NCI-H1930 (cell line): ENCODE measurements at regions not wholly inside any gene's neighbourhood (a gene's known extent, or its start where the extent isn't known, plus 50 kb on each side); places are given as distances from the start of the nearest gene placed in this dataset.

ENCODE experiments used
- DNase-seq, 2 experiments: peaks; one replicate each; lab custom pipeline; 2025; lab: John Stamatoyannopoulos, UW

DNA sequence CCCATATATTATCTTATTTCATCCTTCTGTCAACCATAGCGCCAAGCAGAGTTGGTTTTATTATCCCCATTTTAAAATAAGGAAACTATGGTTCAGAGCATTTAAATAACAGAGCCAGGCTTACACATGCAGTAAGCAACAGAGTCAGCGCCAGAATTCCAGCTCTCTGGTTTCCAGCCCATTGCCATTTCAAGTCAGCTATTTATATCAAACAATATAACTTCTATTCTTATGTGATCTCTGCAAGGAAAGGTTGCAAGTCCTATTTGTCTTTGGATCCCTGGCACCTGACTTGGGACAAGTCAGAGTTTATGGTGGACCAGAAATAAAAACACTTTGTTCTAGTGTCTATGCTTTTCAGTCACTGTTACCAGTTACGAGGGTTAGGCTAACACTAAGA, 174.1 kb upstream of the EEA1 start:
- DNase-seq: no peak

- DNase-seq: no peak
These were observed 175.4 kb upstream of the EEA1 start for GRCh38 chr12:93104535-93104934.

DNA sequence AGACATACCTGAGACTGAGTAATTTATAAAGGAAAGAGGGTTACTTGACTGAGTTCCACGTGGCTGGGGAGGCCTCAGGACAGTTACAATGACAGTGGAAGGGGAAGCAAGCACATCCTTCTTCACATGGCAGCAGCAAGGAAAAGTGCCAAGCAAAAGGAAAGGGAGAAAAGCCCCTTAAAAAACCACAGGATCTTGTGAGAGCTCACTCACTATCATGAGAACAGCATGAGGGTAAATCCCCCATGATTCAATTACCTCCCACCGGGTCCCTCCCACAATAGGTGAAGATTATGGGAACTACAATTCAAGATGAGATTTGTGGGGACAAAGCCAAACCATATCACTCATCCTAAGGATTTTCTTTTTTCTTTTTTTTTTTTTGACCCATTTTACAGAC, 177.8 kb upstream of the EEA1 start:
- DNase-seq: no peak

- no peak for DNase-seq
These were observed 178.6 kb upstream of the EEA1 start for GRCh38 chr12:93107514-93108312.

- no peak for DNase-seq
These were observed 179.9 kb upstream of the EEA1 start for GRCh38 chr12:93108985-93109384.

DNA sequence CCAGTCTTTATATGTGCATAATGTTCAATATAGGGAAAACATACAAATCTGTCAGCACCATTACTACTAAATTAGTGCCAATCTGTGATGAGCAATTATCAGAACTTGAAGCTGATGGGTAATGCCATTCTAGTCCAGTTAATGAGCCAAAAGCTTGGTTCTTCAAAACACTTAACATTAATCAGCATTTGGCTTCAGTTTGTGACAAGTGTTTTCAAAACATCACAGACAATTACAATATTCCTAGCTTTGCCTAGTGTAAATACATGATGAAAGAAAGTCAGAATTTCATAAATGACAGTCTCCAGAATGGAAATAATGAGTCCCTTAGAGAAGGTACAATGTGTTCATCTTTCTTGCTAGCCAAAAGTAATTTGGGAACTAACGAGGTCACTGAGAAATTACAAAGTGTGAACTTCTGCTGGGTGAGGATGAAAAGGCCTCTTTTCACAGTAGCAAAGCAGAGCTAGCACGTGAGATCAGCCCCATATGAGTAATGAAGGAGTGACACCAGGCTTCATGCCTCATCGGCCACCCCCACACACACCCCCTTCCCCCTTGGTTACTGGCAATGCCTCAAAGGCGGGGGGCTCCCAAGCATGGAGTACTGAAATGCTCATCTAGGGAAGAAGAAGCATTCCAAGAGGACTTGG, 180.6 kb upstream of the EEA1 start:
- DNase-seq: no peak

DNA sequence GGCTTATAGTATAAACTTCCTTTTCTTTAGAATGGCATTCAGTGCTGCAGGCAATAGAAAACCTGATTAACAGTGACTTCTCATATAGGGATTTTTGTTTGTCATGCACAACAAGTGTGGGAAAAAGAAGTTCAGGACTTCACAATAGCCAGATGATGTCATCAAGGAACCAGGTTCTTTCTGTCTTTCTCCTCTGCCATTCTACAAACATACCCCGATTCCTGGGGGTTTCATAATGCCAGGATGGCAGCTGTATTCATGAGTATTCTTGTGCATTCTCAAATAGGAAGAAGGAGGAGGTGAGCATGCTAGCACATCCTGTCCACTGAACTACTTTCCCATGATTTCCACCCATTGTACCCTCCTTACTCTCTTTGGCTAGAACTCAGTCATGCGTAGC, 182.7 kb upstream of the EEA1 start:
- DNase-seq: no peak

- no peak for DNase-seq
These were observed 184.4 kb upstream of the EEA1 start for GRCh38 chr12:93113317-93114006.

DNA sequence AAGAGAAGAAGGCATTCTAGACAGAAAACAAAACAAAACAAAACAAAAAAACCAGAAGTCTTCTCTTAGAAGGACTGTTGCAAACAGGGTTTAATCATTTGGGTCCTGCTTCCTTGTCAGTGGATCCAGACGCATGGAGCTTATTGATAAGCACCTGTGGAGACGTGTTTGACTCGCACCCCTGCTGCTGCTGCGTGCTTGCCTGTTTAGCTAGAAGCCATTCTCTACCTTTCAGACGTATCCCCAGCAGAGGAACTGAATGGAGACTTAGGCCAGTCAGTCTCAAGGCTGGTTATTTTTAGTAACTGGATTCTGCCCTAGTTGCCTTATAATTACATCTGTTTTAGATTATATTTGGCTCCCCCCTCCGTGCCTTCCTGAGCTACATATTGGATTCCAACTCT, 186.1 kb upstream of the EEA1 start:
- DNase-seq: no peak

DNA sequence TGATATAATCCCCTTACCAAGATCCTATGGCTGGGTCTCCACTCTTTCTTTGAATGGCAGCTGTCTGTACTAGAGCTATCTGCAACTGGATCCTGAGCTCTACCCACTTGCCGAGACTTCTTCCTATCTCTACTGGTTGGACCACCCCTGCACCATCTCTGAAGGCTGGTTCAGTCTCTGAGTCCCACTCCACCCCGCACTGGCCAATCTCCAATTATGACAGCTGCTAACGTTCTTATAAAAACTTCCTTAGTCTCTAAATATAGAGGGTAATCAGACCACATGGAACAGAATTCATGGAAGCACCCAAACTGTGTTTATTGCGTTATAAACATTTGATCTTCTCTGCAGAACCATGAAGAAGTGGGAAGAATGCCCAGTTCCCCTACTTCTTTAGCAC, 186.6 kb upstream of the EEA1 start:
- DNase-seq: no peak

GRCh38 chr12:93116632-93117031, 187.5 kb upstream of the EEA1 start:
- no peak for DNase-seq

- DNase-seq: no peak
These were observed 192.8 kb upstream of the EEA1 start for GRCh38 chr12:93121729-93122488.

GRCh38 chr12:93122569-93123091, 193.5 kb upstream of the EEA1 start:
- no peak for DNase-seq

GRCh38 chr12:93125126-93125525, 196.0 kb upstream of the EEA1 start:
- DNase-seq: no peak

DNA sequence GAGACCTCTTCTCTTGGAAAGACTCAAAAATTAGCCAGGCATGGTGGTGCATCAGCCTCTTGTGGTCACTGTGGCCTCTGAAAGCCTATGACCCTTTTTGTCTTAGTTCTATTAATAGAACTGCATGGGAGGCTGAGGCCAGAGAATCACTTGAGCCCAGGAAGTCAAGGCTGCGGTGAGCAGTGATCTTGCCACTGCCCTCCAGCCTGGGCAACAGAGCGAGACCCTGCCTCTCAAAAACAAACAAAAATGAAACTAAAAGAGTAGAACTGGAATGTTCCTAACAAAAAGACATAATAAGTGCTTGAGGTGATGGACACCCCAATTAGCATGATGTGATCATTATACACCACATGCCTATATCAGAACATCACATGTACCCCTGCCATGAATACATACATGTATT, 197.0 kb upstream of the EEA1 start:
- DNase-seq: no peak

DNA sequence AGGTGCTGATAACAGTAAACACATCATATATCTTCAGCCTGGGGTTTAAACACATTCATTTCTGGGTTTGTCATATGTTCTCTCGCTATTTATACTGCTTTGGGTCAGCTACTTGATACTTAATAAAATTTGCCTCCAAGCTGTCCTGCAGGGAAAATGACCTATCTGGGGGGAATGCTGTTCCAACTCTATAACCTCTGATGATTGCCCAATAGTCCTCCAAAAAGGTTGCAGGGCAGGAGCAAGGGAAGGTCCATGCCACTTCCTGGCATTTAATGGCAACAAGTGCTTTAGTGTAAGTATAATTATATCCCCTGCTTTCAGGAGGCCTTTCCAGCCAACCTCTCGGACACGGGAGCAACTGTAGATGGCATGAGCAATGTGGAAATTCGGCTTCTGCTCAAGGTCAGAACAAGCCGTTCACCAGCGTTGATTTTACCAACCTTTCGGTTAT, 198.0 kb upstream of the EEA1 start:
- no peak for DNase-seq

DNA sequence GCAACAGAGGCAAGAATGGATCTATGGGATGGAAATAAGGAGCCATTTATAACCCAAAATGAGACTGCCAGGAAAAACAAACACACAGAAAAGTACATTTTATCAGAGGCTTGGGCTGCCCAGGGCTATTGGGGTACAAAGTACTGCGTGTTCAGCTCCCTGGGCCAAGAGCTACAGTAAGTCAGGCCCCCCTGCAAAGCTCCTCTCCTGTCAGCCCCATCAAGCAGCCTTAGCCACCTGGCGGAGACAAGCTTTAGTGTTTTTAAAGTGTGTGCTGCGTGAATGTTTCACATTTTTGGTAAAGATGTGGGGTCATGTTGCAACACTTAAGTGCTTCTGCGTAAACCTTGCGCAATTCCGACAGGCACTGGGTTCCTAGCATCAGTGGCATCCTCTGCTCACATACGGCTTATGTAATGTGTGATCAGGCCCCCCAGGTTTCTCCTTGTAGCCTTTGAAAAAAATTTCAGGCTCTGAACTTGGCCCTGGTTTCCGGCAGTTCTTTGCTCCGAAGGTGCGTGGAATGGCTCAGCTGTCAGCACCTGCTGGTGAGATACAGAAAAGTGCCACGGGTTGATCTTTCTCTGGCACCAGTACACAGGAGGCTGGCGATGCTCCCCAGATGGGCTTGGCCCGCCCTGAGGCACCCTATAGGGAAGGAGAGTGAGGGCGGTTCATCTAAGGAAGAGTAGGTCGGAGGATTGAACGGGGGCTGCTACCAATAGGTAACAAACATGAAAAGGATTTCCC, 198.7 kb upstream of the EEA1 start:
- no peak for DNase-seq

DNA sequence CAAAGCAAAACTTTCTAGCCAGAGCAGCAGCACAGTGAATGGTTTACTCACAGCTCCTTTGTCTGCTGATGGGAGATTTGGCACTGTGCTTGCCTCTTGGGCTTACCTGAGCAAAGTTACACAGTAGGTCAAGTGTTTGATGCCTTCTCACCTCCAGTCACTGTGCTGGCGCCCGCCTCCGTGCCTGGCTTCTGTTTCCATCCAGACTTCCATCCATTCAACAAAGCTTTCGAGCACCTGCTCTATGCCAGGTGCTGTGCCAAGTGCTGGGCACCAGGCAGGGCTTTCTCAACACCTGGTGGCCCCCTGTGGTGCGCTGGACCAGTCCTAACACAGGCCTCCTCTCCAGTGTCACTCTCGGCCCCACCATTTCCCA, 199.2 kb upstream of the EEA1 start:
- no peak for DNase-seq

- no peak for DNase-seq
These were observed 201.4 kb upstream of the EEA1 start for GRCh38 chr12:93130366-93131054.

DNA sequence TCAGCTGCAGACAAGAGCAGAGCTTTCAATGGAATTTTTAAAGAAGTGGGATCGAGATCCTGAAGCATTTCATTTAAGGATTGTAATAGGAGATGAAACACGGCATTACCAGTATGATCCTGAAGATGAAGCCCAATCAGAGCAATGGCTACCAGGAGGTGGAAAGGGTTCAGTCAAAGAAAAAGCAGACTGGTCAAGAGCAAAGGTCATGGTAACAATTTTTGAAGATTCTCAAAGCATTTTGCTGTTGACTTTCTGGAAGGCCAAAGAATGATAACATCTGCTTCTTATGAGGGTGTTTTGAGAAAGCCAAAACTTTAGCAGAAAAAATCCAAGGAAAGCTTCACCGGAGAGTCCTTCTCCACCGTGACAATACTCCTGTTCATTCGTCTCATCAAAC, 204.3 kb upstream of the EEA1 start:
- no peak for DNase-seq
